ENCODE measurements at regions not wholly inside any gene's neighbourhood (a gene's known extent, or its start where the extent isn't known, plus 50 kb on each side); places are given as distances from the start of the nearest gene placed in this dataset.

DNA sequence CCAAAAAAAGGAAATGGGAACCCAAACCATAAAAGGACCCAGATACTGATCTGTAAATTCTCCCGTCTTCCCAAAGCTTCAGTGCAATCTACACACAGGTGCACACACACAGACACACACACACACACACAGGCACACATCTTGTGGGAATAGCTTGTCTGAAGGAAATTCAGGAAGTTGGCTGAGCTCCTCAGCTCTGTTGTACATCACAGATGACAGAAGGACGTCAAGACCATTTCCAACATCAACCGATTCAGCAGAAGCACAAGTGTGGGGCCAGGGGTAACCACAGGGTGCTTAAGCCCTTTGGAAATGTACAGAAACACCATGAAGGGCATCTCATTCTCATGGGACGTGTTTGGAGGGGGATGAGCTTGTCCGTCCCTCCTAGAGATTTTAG is 498.1 kb upstream of the PSMD7 start:
- no peak for DNase-seq

DNA sequence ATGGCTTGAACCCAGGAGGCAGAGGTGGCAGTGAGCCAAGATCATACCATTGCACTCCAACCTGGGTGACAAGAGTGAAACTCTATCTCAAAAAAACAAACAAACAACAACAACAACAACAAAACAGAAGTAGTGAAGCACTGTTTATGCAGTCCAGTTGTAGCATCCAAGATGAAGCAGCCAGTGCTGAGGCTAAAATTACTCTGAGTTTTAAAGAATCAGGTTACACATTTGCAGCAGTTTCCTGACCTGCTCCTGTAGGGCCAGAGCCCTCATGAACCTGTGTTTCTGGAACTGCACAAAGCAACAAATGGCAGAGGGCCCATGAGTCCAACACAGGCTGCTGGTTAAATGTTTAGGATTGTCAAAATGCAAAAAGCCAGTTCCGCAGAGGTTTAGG is 499.5 kb upstream of the PSMD7 start:
- DNase-seq = no peak

DNA sequence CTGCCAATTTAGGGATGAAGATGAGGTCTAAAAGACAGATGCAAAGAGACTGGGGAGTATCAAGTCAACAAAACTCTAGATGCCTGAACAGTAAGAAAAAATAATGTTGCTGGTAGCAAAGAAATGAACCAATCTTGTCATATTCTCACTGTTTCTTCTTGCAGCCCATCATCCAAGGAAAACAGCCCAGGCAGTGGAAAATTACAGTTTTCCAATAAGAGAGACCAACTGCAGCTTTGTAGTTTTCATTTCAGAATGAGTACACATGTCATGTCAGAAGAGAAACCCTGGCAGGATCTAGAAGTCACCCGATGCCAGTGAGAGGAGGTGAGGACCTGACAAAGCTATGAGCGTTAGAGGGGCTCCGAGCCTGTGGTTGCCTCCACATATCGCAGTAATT is 500.4 kb upstream of the PSMD7 start:
- DNase-seq = no peak

DNA sequence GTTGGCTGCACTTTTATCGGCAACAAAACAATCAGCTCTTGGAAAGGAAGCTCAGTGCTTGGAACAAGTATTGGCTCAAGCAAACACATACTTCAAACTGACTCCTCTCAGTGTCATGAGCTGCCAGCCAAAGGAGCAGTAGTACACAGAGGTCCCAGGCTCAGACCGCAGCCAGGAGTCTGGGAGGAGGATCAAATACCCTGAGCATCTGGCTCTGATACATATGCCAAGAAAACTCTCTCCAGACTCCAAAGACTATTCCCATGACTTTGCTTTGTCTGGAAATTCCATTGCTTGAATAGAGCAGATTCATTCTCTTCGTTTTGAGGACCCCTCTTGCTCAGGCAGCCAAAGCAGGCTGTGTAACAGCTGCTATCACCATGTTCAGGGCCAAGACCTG is 501.6 kb upstream of the PSMD7 start:
- DNase-seq = no peak

DNA sequence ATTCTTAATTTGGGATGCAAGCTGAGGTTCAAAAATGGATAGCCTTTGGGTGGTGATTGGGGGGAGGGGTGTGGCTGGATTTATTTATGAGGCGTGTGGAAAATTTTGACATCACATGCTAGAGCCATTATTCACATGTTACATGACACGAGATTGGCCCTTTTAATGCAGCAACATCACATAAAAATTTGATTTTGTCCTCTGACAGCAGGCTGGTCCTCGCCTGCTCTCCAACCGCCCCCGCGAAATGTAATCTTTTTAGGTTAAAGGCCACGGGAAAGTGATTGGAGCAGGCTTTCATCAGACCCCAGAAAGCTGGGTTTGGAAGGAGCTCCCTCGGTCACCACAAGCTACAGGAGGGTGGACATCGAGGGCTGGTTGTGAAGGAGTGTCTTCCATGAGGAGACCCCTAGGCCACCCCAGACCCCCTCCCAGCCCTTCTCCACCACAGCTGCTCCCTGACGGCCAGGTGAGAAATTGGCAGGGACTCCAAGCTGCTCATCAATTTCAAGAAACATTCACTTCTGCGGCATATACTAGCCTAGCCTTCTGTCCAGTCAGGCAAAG is 502.7 kb upstream of the PSMD7 start:
- no peak for DNase-seq

DNA sequence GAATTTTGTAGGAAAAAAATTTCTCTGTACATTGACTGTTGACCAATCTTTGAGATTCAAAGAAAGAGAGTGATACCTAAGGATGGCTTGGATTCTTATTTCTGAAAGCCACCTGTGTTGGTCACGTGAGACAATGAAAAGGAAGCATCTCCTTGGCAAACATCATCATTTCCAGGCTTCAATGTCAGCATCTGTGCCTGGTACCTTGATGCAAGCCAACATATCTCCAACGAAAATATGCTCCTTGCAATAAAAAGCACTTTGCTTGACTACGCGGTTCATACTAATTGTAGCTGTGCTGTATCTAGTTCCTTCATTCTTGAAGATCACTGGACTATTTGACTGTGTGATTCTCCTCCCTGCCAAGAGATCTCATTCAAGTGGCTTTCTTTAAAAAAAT is 503.4 kb upstream of the PSMD7 start:
- no peak for DNase-seq

DNA sequence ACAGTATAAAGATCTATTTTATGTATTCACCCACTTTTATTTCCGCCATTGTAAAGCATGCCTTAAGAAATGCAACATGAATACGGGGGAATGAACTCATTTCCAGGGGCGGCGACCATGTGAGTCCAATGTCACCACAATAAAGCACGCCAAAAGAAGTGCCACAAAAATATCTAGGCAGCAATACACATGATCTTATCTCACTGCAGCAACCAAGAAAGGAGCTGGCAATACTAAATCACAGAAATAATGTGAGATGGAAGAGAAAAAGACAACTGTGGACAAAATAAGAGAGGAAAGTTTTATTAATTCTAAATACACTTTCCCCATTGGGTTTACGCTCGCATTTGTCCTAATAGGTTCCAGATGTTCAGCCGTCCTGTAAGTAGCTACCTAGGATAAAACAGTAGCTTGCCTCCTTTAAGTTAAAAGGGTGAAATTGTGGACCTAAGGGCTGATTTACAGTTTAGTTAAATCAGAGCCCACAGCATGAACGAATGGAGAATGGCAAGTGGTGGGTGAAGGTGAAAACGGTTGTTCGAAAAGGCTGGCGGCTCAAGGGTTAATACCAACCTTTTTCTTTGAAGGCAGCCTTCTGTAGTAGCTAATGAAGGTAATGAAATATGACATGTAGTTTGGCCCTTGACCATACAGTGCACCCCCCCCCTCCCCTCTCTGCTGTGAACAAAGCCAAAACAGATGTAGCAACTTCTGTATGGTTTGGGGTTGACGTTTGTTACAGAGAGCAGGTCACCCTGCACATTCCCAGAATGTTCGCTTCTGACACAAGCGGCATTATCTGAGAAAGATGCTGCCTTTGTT is 504.2 kb upstream of the PSMD7 start:
- no peak for DNase-seq

DNA sequence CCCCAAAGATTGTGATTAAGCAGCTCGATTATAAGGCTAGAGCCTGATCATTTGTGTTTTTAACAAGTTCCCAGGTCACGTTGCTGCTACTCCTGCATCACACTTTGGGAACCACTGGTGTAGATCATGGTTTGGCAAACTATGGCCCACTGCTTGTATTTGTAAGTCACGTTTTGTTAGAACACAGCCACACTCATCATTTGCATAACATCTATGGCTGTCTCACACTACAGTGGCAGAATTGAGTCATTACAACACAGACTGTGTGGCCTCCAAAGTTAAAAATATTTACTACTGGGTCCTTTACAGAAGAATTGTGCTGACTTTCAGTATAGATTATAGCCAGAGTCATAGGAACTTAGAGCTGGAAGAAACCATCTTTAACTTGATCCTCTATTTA is 515.3 kb upstream of the PSMD7 start:
- DNase-seq = no peak

DNA sequence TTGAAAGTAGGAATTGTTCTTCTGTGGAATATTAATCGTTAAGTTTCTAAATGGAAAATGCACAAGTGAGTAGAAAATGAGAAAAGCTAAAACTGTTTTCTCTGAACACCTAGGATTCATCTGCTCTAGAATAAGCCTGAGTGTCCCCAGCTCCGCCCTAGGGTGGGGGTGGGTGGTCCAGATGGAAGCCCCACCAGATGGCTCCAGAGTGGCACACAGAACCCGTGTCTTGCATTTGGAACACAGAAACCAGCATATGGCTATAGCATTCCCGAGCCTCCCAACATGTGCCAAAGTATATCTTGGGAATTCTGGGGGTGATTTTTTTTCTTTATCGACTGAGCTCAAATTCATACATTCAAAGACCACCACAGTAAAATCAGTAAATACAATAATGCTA is 517.7 kb upstream of the PSMD7 start:
- DNase-seq = no peak

DNA sequence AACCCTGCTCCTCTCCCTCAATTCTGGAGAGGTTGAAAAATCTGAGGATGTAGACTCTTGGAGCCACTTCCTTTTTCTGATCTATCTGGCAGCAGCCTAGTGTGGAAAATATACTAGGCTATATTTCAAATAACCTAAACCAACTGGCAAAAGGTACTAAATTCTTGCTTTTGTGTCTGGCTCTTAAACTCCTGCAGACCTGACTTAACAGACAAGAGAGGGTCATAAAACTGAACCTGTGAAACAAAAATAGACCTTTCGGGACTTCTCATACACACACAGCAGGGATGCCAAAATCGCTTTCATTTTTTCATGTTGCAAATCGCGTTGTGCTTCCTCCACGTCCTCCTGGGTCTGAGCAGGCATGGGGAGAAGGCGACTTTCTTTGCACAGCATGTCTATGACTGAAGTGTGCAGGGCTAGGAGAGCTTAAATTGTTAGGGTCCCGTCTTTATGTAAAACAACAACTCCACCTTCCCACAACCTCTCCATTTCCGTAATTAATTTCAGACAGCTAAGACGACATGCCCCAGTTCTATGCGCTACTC is 520.7 kb upstream of the PSMD7 start:
- DNase-seq = no peak

DNA sequence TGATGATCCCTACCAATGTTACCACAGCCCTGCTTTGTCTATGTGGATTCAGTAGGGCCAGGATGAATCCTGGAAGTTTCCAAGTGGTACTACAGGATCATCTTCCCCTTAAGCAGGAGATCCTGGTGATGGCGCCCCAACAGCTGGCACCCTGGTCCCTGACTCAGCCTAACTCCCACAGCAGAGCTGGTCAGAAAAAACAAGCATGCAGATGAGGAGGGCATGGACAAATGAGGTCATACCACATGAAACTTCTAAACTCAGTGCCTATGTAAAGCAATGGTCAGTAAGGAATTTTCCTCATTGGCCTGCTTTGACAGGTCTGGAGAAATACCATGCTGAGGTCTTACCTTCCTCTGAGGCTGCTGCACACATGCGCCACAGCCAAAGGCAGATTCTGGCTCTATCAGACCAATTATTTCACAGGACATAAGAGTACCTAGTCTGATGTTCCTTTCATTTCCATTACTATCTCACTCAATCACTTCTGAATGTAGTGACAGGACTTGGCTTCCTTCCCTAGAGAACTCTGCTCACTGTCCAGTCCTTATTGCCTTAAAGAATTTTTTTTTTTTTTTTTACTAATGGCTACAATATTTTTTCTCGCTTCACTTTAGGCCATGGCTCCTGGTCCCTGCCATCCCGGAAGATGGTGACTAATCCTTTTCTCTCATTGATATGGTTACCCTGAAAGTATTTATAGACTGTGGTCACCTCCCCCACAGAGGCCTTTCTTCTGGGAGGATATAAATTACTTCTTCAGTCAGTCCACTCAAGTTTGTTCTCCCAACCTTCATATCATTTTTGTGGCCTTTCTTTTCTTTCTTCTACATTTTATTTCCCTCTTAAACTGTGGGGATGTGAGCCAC is 525.2 kb upstream of the PSMD7 start:
- DNase-seq = no peak

DNA sequence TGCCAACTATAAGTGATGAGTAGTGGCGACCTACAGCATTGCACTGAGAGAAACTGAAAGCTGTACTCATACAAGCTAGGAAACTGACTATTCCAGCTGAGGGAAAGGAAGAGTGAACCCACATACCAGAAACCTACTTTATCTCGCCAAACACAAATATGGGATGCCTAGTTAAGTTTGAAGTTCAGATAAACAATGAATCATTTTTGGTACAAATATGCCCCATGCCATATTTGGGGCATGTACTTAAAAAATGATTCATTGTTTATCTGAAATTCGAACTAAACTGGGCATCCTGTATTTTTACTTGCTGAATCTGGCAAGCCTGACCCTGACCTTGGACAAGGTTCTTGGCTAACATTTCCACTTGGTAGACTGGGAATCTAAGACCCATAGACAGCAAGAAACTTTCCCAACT is 527.8 kb upstream of the PSMD7 start:
- DNase-seq = no peak

DNA sequence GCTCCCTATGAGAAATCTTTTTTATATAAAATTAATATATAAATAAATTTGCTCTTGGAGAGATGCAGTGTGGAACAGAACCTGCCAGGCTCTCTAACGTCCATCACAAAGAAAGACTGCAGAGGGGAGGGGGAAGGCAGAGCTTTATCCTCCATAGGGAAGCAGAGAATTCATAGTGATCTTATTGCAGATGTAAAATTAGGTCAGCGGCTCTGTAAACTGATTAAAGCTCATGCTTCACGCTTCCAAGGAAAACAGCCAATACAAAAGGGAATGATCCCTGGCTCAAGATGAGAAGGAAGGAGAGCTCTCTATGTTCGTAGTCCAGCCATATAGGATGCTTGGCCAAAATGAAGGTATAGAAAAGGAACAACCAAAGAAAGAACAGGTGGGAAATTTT is 532.3 kb upstream of the PSMD7 start:
- DNase-seq = no peak

DNA sequence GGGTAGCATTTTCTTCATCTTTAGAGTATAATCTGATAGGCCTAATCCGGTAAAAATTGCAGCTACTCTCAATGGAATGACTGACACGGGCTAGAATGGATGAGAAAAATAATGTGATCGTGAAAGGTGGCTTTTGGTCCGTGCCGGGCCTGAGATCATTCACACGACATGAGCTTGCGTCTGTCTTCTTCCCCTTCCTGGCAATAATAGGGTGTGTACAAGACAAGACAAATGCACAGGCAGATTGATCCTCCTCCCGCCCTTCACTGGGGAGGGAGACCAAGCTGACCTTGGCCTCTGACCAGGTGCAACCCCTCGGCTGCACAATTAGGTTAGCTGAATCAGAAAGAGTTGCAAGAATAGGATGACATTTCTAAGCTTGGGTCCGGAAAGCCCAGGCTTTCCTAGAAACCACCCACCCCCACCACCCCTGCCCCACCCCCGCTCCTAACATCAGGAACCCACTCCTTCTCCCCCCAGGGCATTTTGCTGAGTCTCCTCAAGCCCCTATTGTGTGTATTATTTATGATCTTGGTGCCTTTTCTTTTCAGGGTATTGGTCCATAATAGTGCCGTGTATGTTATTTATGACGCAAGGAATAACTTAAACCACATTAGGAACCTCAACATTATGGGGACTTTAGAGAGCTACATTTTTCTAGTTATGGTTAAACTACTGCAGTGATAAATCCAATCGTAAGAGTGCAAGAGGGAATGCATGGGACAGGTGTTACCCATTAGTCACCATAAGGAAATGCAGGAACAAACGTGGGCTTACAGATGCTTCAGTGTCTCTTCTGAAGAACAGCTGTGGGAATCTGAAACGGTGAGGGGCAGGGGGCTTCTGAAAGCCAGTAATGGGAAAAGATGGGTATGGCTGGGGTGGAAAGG is 540.1 kb upstream of the PSMD7 start:
- DNase-seq = no peak

DNA sequence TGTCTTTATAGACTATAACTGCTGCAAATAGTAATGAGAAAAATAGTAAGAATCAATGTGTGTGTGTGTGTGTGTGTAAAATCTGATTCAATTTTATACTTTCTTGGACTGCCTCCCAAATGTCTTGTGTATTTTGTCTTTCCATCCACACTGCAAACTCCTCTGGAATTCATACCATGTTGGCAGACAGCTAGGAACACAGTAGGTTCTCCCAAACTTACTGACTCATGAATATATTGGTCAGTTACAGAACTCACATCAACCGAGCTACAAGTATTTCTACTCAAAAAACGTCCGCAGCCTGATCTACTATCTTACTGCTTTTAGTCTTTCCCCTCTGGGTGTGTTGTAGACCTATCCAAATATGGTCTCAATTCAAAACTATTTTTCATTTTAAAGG is 542.7 kb upstream of the PSMD7 start:
- no peak for DNase-seq

DNA sequence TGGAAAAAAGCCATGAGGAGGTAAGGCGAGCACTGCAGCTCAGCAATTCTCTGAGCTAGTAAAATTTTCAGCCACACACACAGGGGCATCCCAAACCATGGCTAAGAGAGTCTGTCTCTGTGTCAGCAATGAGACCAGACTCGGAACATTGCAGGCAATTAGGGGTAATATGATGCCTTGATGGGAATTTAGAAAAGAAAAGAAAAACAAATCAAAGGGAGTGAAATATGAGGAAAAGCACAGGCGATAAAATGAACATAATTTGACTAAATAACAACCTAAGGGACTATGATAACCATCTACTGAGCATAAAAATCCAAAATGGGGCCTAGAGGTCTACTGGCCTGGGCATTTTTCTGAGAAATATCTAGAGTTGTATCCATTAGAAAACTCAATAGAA is 546.0 kb upstream of the PSMD7 start:
- no peak for DNase-seq

DNA sequence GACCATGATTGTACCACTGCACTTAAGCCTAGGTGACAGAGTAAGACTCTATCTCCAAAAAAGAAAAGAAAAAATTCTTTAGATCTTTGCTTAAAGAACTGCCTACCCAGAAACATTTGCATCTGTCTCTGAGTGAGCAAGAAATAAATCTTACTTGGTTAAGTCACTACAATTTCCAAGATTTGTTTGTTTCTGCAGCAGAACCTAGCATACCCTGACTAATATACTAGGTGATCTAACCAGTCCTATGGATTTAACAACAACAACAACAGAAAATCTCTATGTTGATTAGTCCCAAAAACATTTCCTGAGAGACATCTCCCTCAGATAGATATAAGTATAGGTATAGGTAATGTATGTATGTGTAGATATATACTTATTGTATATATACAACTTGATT is 549.3 kb upstream of the PSMD7 start:
- DNase-seq = no peak

DNA sequence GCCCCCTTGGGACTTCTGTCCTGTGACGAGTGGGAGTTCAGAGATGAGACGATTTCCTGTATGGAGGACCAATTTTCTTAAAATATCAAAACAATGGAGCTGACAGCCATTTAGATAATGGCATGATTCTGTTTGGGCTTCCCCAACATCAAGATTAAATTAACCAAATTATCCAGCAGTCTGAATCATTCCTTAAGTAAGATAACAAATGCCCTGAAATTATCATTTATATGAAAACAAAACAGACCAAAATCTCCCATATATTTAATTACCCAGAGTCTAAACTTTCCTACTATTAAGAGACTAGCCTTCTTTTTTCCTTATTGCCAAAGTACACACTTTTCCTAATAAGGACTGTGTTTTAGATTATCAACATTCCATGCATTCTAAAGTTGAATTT is 550.1 kb upstream of the PSMD7 start:
- no peak for DNase-seq

DNA sequence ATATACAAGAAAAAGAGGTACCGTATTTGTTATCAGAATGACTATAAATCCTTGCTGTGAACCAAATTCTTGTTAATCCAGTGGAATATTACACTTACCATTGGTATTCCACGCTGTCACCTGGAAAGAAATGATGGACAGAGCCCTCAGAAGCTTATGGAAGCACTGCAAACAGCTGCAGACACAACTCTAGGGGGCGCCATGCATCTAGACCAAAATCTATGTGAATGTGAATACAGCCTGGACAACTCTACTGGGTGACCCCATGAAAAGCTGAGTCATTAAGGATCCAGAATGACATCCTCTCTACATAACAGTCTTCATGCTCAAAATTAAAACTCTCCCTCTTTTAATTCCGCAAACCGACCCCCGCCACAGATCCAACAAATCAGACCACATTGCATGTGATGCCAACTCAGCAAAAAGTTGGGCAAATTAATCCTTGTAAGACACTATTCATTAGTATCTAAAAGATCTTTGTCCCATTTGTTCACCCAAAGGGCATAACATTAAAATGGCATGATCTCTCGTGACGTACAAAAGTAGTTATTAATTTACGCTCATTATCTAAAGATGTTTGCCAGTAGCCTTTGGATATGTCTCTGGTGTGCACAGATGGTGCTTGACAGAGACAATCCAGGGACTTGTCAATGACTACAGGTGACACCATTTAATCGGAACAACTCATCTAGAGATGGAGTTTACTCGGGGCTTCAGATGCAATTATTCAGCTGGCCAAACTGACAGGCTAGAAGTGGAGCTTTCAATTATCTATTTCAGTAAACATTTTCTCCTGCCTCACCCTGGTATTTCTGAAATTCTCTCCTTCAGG is 552.7 kb upstream of the PSMD7 start:
- DNase-seq = no peak

DNA sequence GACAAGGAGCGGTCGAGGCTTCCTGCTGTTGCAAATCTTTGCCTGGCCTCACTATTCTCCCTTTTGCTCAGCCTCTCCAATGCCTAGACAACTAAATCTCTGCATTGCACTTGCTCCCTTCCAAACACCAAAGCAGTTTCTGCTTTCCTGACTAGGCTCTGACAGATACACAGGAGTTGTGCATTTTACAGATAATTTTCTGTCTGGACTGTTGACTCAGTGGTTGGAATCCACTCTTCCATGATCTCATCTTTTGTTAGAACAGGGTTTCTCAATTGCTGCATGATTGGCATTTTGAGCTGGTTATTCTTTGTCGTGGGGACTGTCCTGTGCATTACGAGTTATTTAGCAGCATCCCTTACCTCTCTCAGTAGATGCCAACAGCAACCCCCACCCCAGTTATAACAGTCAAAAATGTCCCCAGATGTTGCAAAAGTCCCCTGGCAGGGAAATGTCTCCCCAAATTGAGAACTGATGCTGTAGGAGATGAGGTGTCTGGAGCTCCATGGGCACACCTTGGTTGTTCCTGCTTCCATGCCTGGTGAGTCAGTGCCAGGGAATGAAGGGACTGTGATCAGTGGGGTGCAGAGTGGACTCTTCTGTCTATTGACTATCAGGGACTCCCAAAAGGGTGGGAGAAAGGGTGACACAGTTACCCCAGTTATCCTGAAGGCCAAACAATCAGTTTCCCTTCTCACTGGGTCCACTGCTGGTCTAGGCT is 557.4 kb upstream of the PSMD7 start:
- no peak for DNase-seq

DNA sequence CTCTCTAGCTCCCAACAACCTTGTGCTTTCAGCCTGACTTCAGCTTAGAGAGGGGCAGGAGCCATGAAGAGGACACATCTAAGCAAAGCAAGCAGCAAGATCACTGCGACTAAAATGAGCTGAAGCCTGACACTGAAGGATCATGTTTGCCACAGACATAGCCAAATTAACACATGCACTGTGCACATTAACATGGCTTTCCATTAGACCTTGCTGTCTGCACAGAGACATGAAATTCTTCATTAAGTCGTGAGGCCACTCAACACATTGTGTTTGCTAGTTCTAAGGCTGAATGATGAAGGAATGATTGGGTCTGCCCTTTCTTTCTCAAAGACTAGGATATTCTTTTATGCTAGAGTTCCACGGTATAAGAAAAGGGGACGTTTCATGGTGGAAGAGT is 558.3 kb upstream of the PSMD7 start:
- no peak for DNase-seq

Measured in activated CD8-positive, alpha-beta memory T cell treated with anti-CD3 and anti-CD28 coated beads, Interleukin-2, amount 50 U/mL, for 48 hours (primary cell).